Mucosa of descending colon (tissue), 3 donors: ENCODE measurements at regions not wholly inside any gene's neighbourhood (a gene's known extent, or its start where the extent isn't known, plus 50 kb on each side); places are given as distances from the start of the nearest gene placed in this dataset.
"Not testable (repeated sequence)": the region's sequence is repeated elsewhere in the genome, so short reads cannot be mapped to it uniquely, and the experiment has no call there.

Experiments
- ATAC-seq: fragments of 200-7000 bp; cut with Tn5 transposase; one replicate; pipeline ENCODE4 v1.9.1; 2020; ENCODE audit warnings: mild to moderate bottlenecking, moderate library complexity
- DNase-seq, 3 donors: peaks; one replicate each; pipeline ENCODE4 v3.0.0-alpha.2; 2020
- H3K36me3 ChIP-seq: fragments of 200-600 bp; one replicate; pipeline ENCODE4 v1.8.0; 2021; ENCODE audit warnings: low read depth, mild to moderate bottlenecking
- H3K4me1 ChIP-seq: fragments of 200-600 bp; one replicate; pipeline ENCODE4 v1.8.0; 2021; ENCODE audit warnings: low read depth, mild to moderate bottlenecking
- H3K4me3 ChIP-seq: fragments of 200-600 bp; one replicate; pipeline ENCODE4 v1.8.0; 2021; ENCODE audit warnings: mild to moderate bottlenecking
- H3K9me3 ChIP-seq: fragments of 200-600 bp; one replicate; pipeline ENCODE4 v1.8.0; 2021; ENCODE audit warnings: mild to moderate bottlenecking
- intact Hi-C, 2 donors: fragments of 100-400 bp; cut with DNase I in 1 of 2; cut with micrococcal nuclease in 1 of 2; formaldehyde crosslinking; loops; one replicate each; pipeline versions ENCODE4 v1.11.0 to v1.11.1; 2022; cut with DNase I, micrococcal nuclease
- TF ChIP-seq, protein P1 (sequence below): fragments of 200-600 bp; IDR thresholded peaks from one replicate; pipeline ENCODE4 v1.8.0; 2022; ENCODE audit warnings: antibody characterized with exemption, mild to moderate bottlenecking
- donor health status: DM: no; HTN: no; CAD: no; lungs with moderate emphysema.
- donor health status: DM: no; HTN: no; CAD: no.
- donor health status: DM: no; HTN: yes; CAD: no.

GRCh38 chr14:45610318-45610717 lies 357.3 kb upstream of the MIS18BP1 start:
- TF ChIP-seq, protein P1, sequence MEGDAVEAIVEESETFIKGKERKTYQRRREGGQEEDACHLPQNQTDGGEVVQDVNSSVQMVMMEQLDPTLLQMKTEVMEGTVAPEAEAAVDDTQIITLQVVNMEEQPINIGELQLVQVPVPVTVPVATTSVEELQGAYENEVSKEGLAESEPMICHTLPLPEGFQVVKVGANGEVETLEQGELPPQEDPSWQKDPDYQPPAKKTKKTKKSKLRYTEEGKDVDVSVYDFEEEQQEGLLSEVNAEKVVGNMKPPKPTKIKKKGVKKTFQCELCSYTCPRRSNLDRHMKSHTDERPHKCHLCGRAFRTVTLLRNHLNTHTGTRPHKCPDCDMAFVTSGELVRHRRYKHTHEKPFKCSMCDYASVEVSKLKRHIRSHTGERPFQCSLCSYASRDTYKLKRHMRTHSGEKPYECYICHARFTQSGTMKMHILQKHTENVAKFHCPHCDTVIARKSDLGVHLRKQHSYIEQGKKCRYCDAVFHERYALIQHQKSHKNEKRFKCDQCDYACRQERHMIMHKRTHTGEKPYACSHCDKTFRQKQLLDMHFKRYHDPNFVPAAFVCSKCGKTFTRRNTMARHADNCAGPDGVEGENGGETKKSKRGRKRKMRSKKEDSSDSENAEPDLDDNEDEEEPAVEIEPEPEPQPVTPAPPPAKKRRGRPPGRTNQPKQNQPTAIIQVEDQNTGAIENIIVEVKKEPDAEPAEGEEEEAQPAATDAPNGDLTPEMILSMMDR, result no peak
- intact Hi-C loops, result no loop called here
- Histone ChIP-seq H3K4me3 (no peak overlapping the region), H3K9me3 (no peaks in the 10 kb centered on the region), H3K4me1 (no peaks in the 10 kb centered on the region), H3K36me3 (no peaks in the 10 kb centered on the region)
- peak in 1 of 3 donors; percentile 63 for DNase-seq
- peak; percentile 62 for ATAC-seq

- H3K9me3 ChIP-seq, result no peaks in the 10 kb centered on the region
- no peaks in the 10 kb centered on the region for H3K36me3 ChIP-seq
- TF ChIP-seq, protein P1, result no peak
- DNase-seq (no peak), ATAC-seq (no peak)
- intact Hi-C loops, result no loop called here
- H3K4me1 ChIP-seq, result no peaks in the 10 kb centered on the region
- H3K4me3 ChIP-seq, result no peak overlapping the region
Measured at GRCh38 chr14:45587142-45587541, 334.1 kb upstream of the MIS18BP1 start.

DNA sequence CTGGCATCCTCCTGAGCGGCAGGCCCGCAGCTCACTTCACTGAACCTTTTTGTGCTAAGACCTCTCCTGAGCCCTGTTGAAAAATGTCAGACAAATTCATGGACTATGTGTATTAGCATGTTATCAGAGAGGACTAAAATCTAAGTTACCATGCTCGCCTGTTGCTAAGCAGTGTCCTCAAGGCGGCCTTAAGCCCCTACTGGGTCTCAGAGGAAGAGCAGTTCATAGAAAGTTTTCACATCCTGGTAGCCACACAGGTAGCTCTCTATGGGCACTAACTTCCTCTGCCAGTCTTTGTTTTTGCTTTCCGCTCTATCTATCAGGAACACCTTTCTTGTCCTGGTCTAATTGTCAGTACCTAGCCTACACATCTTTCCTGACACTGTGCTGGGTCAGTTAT lies 306.6 kb upstream of the MIS18BP1 start:
- H3K4me3 ChIP-seq, result no peak overlapping the region
- TF ChIP-seq, protein P1, result no peak
- intact Hi-C loops, result no loop called here
- no peaks in the 10 kb centered on the region for H3K36me3 ChIP-seq
- ATAC-seq (no peak), DNase-seq (no peak)
- no peaks in the 10 kb centered on the region for H3K9me3 ChIP-seq
- no peaks in the 10 kb centered on the region for H3K4me1 ChIP-seq

- TF ChIP-seq, protein P1, result no peak
- no peaks in the 10 kb centered on the region for H3K36me3 ChIP-seq
- H3K4me1 ChIP-seq, result peaks cover 4% of the 10 kb centered on the region
- intact Hi-C loops, result no loop called here
- no peak overlapping the region for H3K4me3 ChIP-seq
- no peaks in the 10 kb centered on the region for H3K9me3 ChIP-seq
- ATAC-seq, result peak; percentile 64
- no peak for DNase-seq
Measured at GRCh38 chr14:45558183-45558582, 305.2 kb upstream of the MIS18BP1 start.

- TF ChIP-seq, protein P1, result no peak
- H3K36me3 ChIP-seq, result no peaks in the 10 kb centered on the region
- H3K9me3 ChIP-seq, result no peaks in the 10 kb centered on the region
- ATAC-seq, result no peak
- peaks cover 4% of the 10 kb centered on the region for H3K4me1 ChIP-seq
- intact Hi-C loops, result no loop called here
- H3K4me3 ChIP-seq, result no peak overlapping the region
- DNase-seq, result no peak
Measured at GRCh38 chr14:45553981-45554380, 301.0 kb upstream of the MIS18BP1 start.

DNA sequence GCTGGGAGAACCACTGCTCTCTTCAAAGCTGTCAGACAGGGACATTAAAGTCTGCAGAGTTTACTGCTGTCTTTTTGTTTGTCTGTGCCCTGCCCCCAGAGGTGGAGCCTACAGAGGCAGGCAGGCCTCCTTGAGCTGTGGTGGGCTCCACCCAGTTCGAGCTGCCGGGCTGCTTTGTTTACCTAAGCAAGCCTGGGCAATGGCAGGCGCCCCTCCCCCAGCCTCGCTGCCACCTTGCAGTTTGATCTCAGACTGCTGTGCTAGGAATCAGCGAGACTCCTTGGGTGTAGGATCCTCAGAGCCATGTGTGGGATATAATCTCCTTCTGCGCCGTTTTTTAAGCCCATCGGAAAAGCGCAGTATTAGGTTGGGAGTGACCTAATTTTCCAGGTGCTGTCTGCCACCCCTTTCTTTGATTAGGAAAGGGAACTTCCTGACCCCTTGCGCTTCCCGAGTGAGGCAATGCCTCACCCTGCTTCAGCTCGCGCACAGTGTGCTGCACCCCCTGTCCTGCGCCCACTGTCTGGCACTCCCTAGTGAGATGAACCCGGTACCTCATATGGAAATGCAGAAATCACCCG lies 298.3 kb upstream of the MIS18BP1 start:
- H3K9me3 ChIP-seq, H3K4me1 ChIP-seq, H3K36me3 ChIP-seq, ATAC-seq, H3K4me3 ChIP-seq, intact Hi-C loops: not testable (repeated sequence)
- DNase-seq, result peak; percentile 54 to 73 (median 62)
